ENCODE measurements at regions not wholly inside any gene's neighbourhood (a gene's known extent, or its start where the extent isn't known, plus 50 kb on each side); places are given as distances from the start of the nearest gene placed in this dataset.

DNA sequence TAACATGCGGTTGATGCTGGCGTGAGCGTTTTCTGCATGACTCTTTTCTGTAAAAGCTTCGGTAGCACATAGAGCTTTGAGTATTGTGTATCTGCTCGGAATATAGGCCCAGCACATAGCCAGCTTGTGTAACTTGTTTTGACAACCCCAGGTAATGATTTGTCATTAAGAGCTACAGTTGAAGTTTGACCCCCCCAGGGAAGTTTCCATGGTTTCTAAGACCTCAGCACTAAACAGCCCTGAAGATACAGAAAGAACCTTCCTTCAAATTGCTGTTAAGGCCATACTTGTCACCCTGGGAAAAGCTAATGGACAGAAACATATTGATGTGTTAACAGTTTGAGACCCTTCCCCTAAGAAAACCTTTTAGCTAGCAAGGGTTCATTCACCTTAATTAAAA is 380.7 kb downstream of the PRDM2 start:
- TF ChIP-seq TEAD4 (IDR thresholded peaks at IDR 0.05) (no peak), RAD21 (IDR thresholded peaks at IDR 0.05; ENCODE audit: low read depth) (no peak)
- TF ChIP-seq, protein P1, sequence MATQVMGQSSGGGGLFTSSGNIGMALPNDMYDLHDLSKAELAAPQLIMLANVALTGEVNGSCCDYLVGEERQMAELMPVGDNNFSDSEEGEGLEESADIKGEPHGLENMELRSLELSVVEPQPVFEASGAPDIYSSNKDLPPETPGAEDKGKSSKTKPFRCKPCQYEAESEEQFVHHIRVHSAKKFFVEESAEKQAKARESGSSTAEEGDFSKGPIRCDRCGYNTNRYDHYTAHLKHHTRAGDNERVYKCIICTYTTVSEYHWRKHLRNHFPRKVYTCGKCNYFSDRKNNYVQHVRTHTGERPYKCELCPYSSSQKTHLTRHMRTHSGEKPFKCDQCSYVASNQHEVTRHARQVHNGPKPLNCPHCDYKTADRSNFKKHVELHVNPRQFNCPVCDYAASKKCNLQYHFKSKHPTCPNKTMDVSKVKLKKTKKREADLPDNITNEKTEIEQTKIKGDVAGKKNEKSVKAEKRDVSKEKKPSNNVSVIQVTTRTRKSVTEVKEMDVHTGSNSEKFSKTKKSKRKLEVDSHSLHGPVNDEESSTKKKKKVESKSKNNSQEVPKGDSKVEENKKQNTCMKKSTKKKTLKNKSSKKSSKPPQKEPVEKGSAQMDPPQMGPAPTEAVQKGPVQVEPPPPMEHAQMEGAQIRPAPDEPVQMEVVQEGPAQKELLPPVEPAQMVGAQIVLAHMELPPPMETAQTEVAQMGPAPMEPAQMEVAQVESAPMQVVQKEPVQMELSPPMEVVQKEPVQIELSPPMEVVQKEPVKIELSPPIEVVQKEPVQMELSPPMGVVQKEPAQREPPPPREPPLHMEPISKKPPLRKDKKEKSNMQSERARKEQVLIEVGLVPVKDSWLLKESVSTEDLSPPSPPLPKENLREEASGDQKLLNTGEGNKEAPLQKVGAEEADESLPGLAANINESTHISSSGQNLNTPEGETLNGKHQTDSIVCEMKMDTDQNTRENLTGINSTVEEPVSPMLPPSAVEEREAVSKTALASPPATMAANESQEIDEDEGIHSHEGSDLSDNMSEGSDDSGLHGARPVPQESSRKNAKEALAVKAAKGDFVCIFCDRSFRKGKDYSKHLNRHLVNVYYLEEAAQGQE (IDR thresholded peaks at IDR 0.05; ENCODE audit: low read depth) = no peak
- TF ChIP-seq, protein P2, sequence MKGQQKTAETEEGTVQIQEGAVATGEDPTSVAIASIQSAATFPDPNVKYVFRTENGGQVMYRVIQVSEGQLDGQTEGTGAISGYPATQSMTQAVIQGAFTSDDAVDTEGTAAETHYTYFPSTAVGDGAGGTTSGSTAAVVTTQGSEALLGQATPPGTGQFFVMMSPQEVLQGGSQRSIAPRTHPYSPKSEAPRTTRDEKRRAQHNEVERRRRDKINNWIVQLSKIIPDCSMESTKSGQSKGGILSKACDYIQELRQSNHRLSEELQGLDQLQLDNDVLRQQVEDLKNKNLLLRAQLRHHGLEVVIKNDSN (IDR thresholded peaks at IDR 0.05) = no peak
